MM.1S (cell line): ENCODE measurements at regions not wholly inside any gene's neighbourhood (a gene's known extent, or its start where the extent isn't known, plus 50 kb on each side); places are given as distances from the start of the nearest gene placed in this dataset.

ENCODE experiments used
- EZH2phosphoT487 ChIP-seq: fragments of 300-600 bp; sonication (generic); IDR thresholded peaks from 2 replicates; pipeline ENCODE4 v1.6.1; 2018; ENCODE audit warnings: antibody characterized with exemption, low read length
- TF ChIP-seq, protein P1 (sequence below): fragments of 300-600 bp; sonication (generic); IDR thresholded peaks from 2 replicates; pipeline ENCODE4 v1.5.1; 2016; ENCODE audit warnings: antibody characterized with exemption, low read length, mixed read lengths

DNA sequence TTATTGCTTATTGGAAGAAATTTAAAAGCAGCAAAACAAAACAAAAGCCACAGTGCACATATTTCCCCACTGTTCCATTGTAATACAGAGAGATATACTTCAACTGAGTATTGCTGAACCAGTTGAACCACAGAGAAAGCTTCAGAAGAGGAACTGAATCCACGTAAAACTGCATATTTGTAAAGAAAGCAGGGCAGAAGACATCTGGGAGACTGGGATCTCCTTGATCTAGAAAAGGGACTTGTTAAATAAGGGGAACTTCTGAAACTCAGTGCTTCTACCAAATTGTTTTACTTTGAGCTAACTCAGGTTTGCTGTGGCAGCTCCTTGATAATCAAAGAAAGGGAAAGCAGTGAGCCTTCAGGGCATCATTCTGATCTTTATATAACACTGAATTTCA is 411.1 kb upstream of the MDGA2 start:
- TF ChIP-seq, protein P1, sequence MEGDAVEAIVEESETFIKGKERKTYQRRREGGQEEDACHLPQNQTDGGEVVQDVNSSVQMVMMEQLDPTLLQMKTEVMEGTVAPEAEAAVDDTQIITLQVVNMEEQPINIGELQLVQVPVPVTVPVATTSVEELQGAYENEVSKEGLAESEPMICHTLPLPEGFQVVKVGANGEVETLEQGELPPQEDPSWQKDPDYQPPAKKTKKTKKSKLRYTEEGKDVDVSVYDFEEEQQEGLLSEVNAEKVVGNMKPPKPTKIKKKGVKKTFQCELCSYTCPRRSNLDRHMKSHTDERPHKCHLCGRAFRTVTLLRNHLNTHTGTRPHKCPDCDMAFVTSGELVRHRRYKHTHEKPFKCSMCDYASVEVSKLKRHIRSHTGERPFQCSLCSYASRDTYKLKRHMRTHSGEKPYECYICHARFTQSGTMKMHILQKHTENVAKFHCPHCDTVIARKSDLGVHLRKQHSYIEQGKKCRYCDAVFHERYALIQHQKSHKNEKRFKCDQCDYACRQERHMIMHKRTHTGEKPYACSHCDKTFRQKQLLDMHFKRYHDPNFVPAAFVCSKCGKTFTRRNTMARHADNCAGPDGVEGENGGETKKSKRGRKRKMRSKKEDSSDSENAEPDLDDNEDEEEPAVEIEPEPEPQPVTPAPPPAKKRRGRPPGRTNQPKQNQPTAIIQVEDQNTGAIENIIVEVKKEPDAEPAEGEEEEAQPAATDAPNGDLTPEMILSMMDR: no peak
- TF ChIP-seq EZH2phosphoT487: no peak
